CD4-positive, alpha-beta T cell treated with Interleukin-2 at 100 ng/mL for 4 hours (primary cell): ENCODE measurements at regions not wholly inside any gene's neighbourhood (a gene's known extent, or its start where the extent isn't known, plus 50 kb on each side); places are given as distances from the start of the nearest gene placed in this dataset.

ENCODE experiments used
- DNase-seq: peaks from one replicate; pipeline ENCODE4 v3.0.0-alpha.2; 2020; ENCODE audit warnings: low spot score

GRCh38 chr6:153218184-153218792, 87.2 kb upstream of the RGS17 start:
- DNase-seq, result no peak

- no peak for DNase-seq
Observed at GRCh38 chr6:153216789-153217188, 85.7 kb upstream of the RGS17 start.

GRCh38 chr6:153215242-153215641, 84.2 kb upstream of the RGS17 start:
- DNase-seq, result no peak

- DNase-seq, result no peak
Observed at GRCh38 chr6:153214436-153214835, 83.4 kb upstream of the RGS17 start.

GRCh38 chr6:153210083-153210482, 79.0 kb upstream of the RGS17 start:
- DNase-seq, result no peak

- no peak for DNase-seq
Observed at GRCh38 chr6:153208706-153209105, 77.6 kb upstream of the RGS17 start.

- no peak for DNase-seq
Observed at GRCh38 chr6:153207617-153208016, 76.5 kb upstream of the RGS17 start.

- DNase-seq, result no peak
Observed at GRCh38 chr6:153207006-153207405, 75.9 kb upstream of the RGS17 start.

- DNase-seq, result no peak
Observed at GRCh38 chr6:153192943-153193885, 62.1 kb upstream of the RGS17 start.

- DNase-seq, result no peak
Observed at GRCh38 chr6:153183925-153184324, 52.8 kb upstream of the RGS17 start.
